RWPE2 (cell line): ENCODE measurements at regions not wholly inside any gene's neighbourhood (a gene's known extent, or its start where the extent isn't known, plus 50 kb on each side); places are given as distances from the start of the nearest gene placed in this dataset.
A peak's percentile ranks its signal among the peaks of the same experiment; 100 is the strongest.
"Not testable (repeated sequence)": the region's sequence is repeated elsewhere in the genome, so short reads cannot be mapped to it uniquely, and the experiment has no call there.

ENCODE experiments used
- ATAC-seq: fragments of 200-7000 bp; cut with Tn5 transposase; 3 replicates; pipeline ENCODE4 v1.9.1; 2021; ENCODE audit warnings: low read depth
- DNase-seq: peaks from one replicate; pipeline ENCODE4 v3.0.0-alpha.2; 2020; ENCODE audit warnings: low spot score
- H3K27ac ChIP-seq: fragments of 450-650 bp; 2 replicates; pipeline ENCODE4 v1.5.1; 2017; ENCODE audit warnings: mild to moderate bottlenecking; ENCODE audit not compliant: poor library complexity, severe bottlenecking
- H3K27me3 ChIP-seq: fragments of 250-450 bp; sonication (Bioruptor Pico); 2 replicates; pipeline ENCODE4 v1.5.1; 2021; ENCODE audit warnings: mild to moderate bottlenecking, moderate library complexity; ENCODE audit not compliant: insufficient read depth, poor library complexity, severe bottlenecking
- H3K36me3 ChIP-seq: fragments of 250-450 bp; sonication (Bioruptor Pico); 2 replicates; pipeline ENCODE4 v1.5.1; 2020; ENCODE audit warnings: low read depth, mild to moderate bottlenecking, moderate library complexity
- H3K4me1 ChIP-seq: fragments of 250-450 bp; sonication (Bioruptor Pico); 2 replicates; pipeline ENCODE4 v1.5.1; 2021; ENCODE audit warnings: mild to moderate bottlenecking, moderate library complexity; ENCODE audit not compliant: insufficient read depth, poor library complexity, severe bottlenecking
- H3K4me3 ChIP-seq: fragments of 250-450 bp; sonication (Bioruptor Pico); 2 replicates; pipeline ENCODE4 v1.5.1; 2021; ENCODE audit warnings: mild to moderate bottlenecking, moderate library complexity; ENCODE audit not compliant: severe bottlenecking
- H3K9me3 ChIP-seq: fragments of 250-450 bp; sonication (Bioruptor Pico); 2 replicates; pipeline ENCODE4 v1.5.1; 2021; ENCODE audit warnings: mild to moderate bottlenecking, moderate library complexity; ENCODE audit not compliant: severe bottlenecking
- TF ChIP-seq, protein P1 (sequence below): fragments of 450-650 bp; IDR thresholded peaks from one replicate; pipeline ENCODE4 v1.5.1; 2017; ENCODE audit warnings: mild to moderate bottlenecking, moderate library complexity; ENCODE audit not compliant: poor library complexity, severe bottlenecking

DNA sequence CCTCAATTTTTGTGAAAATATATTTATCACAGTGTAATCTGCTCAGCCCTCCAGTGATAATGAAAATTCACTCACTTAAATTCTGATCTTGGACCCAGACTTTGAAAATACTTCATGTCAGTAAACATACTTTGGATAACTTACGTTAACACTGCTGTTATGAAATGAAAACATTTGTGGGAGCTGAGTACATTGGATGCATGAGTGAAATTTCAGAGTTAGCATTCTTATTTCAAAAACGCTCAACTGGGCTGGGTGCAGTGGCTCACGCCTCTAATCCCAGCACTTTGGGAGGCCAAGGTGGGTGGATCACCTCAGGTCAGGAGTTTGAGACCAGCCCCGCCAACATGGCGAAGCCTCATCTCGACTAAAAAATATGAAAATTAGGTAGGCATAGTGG is 196.4 kb downstream of the UTRN start:
- H3K36me3 ChIP-seq: peaks cover 38% of the 10 kb centered on the region
- no peaks in the 10 kb centered on the region for H3K4me1 ChIP-seq
- no peaks in the 10 kb centered on the region for H3K9me3 ChIP-seq
- ATAC-seq: no peak
- TF ChIP-seq, protein P1, sequence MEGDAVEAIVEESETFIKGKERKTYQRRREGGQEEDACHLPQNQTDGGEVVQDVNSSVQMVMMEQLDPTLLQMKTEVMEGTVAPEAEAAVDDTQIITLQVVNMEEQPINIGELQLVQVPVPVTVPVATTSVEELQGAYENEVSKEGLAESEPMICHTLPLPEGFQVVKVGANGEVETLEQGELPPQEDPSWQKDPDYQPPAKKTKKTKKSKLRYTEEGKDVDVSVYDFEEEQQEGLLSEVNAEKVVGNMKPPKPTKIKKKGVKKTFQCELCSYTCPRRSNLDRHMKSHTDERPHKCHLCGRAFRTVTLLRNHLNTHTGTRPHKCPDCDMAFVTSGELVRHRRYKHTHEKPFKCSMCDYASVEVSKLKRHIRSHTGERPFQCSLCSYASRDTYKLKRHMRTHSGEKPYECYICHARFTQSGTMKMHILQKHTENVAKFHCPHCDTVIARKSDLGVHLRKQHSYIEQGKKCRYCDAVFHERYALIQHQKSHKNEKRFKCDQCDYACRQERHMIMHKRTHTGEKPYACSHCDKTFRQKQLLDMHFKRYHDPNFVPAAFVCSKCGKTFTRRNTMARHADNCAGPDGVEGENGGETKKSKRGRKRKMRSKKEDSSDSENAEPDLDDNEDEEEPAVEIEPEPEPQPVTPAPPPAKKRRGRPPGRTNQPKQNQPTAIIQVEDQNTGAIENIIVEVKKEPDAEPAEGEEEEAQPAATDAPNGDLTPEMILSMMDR: no peak
- no peak overlapping the region for H3K4me3 ChIP-seq
- H3K27me3 ChIP-seq: no peaks in the 10 kb centered on the region
- no peak overlapping the region for H3K27ac ChIP-seq
- DNase-seq: no peak

DNA sequence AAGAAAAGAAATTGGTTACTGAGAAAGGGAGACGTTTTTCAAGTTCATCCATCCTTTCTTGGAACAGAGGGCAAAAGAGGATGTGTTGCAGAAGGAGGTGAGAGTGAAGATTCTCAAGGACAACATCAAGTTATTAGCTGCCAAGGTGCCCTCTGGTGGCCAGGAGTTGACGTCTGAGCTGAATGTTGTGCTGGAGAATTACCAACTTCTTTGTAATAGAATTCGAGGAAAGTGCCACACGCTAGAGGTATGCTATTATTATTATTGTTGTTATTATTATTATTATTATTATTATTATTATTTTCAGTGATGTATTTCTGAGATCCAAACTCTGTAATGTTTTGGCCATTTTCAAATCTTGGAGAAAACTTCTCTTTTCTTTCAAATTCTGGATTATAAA is 197.0 kb downstream of the UTRN start:
- TF ChIP-seq, protein P1: peak; percentile 80
- Histone ChIP-seq H3K9me3 (no peaks in the 10 kb centered on the region), H3K4me3 (no peak overlapping the region), H3K4me1 (no peaks in the 10 kb centered on the region), H3K27me3 (no peaks in the 10 kb centered on the region), H3K36me3 (peaks cover 39% of the 10 kb centered on the region), H3K27ac (no peak overlapping the region)
- peak; percentile 78 for ATAC-seq
- DNase-seq: no peak

DNA sequence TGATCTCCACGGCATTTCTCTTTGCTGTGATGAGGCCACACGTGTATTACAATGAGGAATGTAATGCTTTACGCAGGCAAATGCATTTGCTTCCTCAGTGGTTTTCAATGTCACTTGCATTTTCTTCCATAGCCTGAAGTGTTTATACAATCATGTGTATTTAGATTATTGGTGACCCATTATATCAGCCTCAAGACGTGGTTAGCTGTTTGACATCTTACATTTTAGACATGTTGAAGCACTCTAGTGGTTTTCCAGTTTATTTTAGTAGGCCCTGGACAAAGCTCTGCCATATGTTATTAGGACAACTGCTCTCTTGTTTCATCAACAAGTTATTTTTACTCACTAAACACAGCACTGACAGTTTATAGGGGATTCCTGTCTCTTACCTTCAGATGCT is 200.4 kb downstream of the UTRN start:
- ATAC-seq (no peak), DNase-seq (no peak)
- peaks cover 41% of the 10 kb centered on the region for H3K36me3 ChIP-seq
- H3K27me3 ChIP-seq: no peaks in the 10 kb centered on the region
- no peaks in the 10 kb centered on the region for H3K4me1 ChIP-seq
- H3K9me3 ChIP-seq: no peaks in the 10 kb centered on the region
- no peak overlapping the region for H3K4me3 ChIP-seq
- TF ChIP-seq, protein P1: no peak
- H3K27ac ChIP-seq: no peak overlapping the region

DNA sequence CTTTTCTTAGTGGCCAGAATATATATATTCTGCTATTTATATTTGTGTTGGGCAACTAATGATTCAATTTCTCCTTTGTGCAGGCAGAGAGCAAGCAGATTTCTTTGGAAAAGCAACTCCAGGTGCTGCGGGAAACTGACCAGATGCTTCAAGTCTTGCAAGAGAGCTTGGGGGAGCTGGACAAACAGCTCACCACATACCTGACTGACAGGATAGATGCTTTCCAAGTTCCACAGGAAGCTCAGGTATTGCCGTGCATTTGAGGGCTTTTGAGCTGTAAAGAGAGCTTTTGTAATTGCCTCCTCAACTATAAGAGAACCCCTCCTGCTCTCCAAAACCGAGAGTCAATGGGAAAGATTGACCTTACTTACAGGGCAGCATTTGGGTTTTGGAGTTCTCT is 203.5 kb downstream of the UTRN start:
- H3K4me1 ChIP-seq: peaks cover 7% of the 10 kb centered on the region
- H3K9me3 ChIP-seq: no peaks in the 10 kb centered on the region
- no peaks in the 10 kb centered on the region for H3K27me3 ChIP-seq
- no peak overlapping the region for H3K4me3 ChIP-seq
- H3K36me3 ChIP-seq: peaks cover 42% of the 10 kb centered on the region
- TF ChIP-seq, protein P1: no peak
- ATAC-seq: no peak
- H3K27ac ChIP-seq: no peak overlapping the region
- no peak for DNase-seq

DNA sequence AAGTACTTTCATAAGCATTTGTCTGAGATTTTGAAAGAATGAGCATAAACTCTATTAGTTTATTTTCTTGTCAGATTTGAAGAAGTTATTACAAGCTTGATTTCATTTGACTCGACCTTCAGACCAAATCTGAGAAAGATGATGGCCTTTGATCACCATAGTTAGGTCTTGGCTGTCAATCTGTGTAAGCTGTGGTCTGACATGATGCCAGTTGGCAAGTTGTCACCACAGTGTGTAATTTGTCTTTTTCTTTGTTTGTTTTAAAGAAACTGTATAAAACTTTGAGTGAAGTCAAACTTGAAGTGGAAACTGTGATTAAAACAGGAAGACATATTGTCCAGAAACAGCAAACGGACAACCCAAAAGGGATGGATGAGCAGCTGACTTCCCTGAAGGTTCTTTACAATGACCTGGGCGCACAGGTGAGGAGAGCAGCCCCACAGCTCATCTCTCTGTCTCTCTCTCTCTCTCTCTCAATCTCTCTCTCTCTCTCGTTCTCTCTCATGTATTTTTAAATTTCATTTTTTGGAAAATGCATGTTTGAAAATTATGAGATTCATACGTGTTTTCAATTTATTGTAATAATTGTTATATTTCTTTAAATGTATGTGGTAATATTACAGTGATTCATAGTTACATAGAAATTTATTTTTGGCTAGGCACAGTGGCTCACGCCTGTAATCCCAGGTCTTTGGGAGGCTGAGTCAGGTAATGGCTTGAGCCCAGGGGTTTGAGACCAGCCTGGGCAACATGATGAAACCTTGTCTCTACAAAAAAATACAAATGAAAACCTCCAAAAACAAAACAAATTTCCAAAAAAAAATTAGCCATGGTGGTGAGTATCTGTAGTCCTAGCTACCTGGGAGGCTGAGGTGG is 208.1 kb downstream of the UTRN start:
- Histone ChIP-seq H3K27me3 (no peaks in the 10 kb centered on the region), H3K9me3 (no peaks in the 10 kb centered on the region), H3K4me1 (peaks cover 10% of the 10 kb centered on the region), H3K27ac (no peak overlapping the region), H3K36me3 (peaks cover 23% of the 10 kb centered on the region), H3K4me3 (no peak overlapping the region)
- no peak for DNase-seq
- TF ChIP-seq, protein P1: no peak
- peak; percentile 78 for ATAC-seq

DNA sequence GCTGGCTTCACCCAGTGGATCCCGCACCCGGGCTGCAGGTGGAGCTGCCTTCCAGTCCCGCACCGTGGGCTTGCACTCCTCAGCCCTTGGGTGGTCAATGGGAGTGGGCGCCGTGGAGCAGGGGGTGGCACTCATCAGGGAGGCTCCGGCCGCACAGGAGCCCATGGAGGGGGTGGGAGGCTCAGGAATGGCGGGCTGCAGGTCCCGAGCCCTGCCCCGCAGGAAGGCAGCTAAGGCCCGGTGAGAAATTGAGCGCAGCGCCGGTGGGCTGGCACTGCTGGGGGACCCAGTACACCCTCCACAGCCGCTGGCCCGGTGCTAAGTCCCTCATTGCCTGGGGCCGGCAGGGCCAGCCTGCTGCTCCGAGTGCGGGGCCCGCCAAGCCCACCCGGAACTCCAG is 209.9 kb downstream of the UTRN start:
- ATAC-seq, H3K4me3 ChIP-seq, DNase-seq, H3K27ac ChIP-seq, H3K9me3 ChIP-seq, H3K27me3 ChIP-seq: not testable (repeated sequence)
- Histone ChIP-seq H3K4me1 (peaks cover 10% of the 10 kb centered on the region), H3K36me3 (peaks cover 18% of the 10 kb centered on the region)
